Type B pancreatic cell (in vitro differentiated cells): ENCODE measurements at regions not wholly inside any gene's neighbourhood (a gene's known extent, or its start where the extent isn't known, plus 50 kb on each side); places are given as distances from the start of the nearest gene placed in this dataset.

Source experiments
- DNase-seq: peaks from one replicate; pipeline ENCODE4 v3.0.0; 2021; ENCODE audit warnings: mixed read lengths; ENCODE audit not compliant: unreplicated experiment; ENCODE audit errors: extremely low spot score
- H3K27ac Mint-ChIP-seq: 2 replicates; pipeline ENCODE4 v1.8.0; 2021; ENCODE audit warnings: mild to moderate bottlenecking, mixed read lengths
- H3K27me3 Mint-ChIP-seq: 2 replicates; pipeline ENCODE4 v1.8.0; 2021; ENCODE audit warnings: mixed read lengths
- H3K36me3 Mint-ChIP-seq: 2 replicates; pipeline ENCODE4 v1.8.0; 2021; ENCODE audit warnings: mixed read lengths
- H3K4me1 Mint-ChIP-seq: one replicate; pipeline ENCODE4 v1.8.0; 2021; ENCODE audit warnings: mixed read lengths; ENCODE audit not compliant: unreplicated experiment
- H3K4me3 Mint-ChIP-seq: 2 replicates; pipeline ENCODE4 v1.8.0; 2021; ENCODE audit warnings: mild to moderate bottlenecking, mixed read lengths
- H3K9me3 Mint-ChIP-seq: 2 replicates; pipeline ENCODE4 v1.8.0; 2021; ENCODE audit warnings: mixed read lengths
- TF ChIP-seq, protein P1 (sequence below): fragments of 200-600 bp; sonication (generic); conservative IDR thresholded peaks from 2 replicates; pipeline ENCODE4 v1.5.0; 2021; ENCODE audit warnings: antibody characterized with exemption, mild to moderate bottlenecking

DNA sequence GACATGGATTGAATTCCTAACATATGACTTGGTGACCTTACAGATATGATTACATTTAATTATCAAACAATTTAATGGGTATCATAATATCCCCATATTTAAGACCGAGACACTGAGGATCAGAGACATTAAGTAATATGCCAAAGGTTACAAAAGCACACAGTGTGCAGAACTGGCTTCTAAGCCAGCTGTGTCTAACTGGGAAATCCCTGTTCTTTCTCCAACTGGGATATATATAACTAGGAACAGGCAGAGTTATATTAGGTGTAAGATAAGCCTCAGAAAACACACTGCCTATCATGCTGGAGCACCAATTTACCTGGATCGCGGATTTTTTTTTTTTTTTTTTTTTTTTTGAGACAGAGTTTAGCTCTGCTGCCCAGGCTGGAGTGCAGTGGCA is 88.3 kb upstream of the ADGRL2 start:
- no peaks in the 10 kb centered on the region for H3K4me1 Mint-ChIP-seq
- no peaks in the 10 kb centered on the region for H3K27me3 Mint-ChIP-seq
- no peak for DNase-seq
- no peak overlapping the region for H3K4me3 Mint-ChIP-seq
- H3K27ac Mint-ChIP-seq: no peak overlapping the region
- no peaks in the 10 kb centered on the region for H3K9me3 Mint-ChIP-seq
- TF ChIP-seq, protein P1, sequence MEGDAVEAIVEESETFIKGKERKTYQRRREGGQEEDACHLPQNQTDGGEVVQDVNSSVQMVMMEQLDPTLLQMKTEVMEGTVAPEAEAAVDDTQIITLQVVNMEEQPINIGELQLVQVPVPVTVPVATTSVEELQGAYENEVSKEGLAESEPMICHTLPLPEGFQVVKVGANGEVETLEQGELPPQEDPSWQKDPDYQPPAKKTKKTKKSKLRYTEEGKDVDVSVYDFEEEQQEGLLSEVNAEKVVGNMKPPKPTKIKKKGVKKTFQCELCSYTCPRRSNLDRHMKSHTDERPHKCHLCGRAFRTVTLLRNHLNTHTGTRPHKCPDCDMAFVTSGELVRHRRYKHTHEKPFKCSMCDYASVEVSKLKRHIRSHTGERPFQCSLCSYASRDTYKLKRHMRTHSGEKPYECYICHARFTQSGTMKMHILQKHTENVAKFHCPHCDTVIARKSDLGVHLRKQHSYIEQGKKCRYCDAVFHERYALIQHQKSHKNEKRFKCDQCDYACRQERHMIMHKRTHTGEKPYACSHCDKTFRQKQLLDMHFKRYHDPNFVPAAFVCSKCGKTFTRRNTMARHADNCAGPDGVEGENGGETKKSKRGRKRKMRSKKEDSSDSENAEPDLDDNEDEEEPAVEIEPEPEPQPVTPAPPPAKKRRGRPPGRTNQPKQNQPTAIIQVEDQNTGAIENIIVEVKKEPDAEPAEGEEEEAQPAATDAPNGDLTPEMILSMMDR: no peak
- H3K36me3 Mint-ChIP-seq: peaks cover 4% of the 10 kb centered on the region

DNA sequence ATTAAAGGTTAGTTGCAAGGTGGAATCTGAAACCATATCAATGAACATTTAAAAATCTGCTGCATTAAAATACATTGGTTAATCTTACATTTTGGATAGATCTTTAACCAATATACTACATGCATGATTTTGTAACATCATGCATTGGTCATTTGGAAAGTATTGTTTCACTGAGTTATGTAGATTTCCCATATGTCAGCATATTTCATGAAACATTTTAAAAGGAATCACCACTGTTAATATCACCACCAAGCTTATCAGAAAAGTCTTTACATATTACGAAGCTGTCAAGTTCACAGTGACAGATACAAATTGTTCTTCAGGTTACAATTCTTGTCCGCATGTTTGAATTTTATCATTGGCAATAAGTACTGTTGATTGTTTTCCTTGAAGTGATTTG is 89.9 kb upstream of the ADGRL2 start:
- Mint-ChIP-seq H3K36me3 (peaks cover 4% of the 10 kb centered on the region), H3K4me3 (no peak overlapping the region), H3K27me3 (no peaks in the 10 kb centered on the region), H3K4me1 (peaks cover 5% of the 10 kb centered on the region), H3K27ac (no peak overlapping the region), H3K9me3 (no peaks in the 10 kb centered on the region)
- no peak for DNase-seq
- TF ChIP-seq, protein P1: no peak

DNA sequence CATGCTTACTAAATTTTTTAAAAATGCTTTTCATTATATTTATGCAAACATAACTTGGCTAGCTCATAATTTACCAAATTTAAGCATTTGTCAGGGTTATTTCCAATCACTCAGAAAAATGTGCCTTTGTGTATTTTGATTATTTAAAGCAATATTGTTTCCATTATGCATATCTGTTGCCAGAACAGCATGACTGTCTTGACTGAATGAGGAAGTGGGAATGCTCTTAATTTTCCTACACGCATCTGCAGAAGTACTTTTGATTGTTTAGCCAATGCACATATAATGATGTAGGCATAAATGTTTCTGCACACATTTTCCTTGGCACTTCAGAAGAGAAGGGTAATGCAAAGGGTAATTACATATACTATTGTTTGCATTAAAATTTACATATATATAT is 92.5 kb upstream of the ADGRL2 start:
- H3K4me1 Mint-ChIP-seq: peaks cover 16% of the 10 kb centered on the region

GRCh38 chr1:81706650-81707435 is 93.9 kb upstream of the ADGRL2 start:
- Mint-ChIP-seq H3K27ac (peak overlapping the region; percentile 45), H3K36me3 (no peaks in the 10 kb centered on the region), H3K4me3 (peak overlapping the region; percentile 53), H3K27me3 (no peaks in the 10 kb centered on the region), H3K9me3 (peaks cover 5% of the 10 kb centered on the region), H3K4me1 (peaks cover 21% of the 10 kb centered on the region)
- no peak for DNase-seq
- TF ChIP-seq, protein P1: no peak

More for the DNA sequence above, 92.5 kb upstream of the ADGRL2 start:
- Mint-ChIP-seq H3K27me3 (no peaks in the 10 kb centered on the region), H3K9me3 (no peaks in the 10 kb centered on the region), H3K36me3 (no peaks in the 10 kb centered on the region), H3K4me3 (no peak overlapping the region), H3K27ac (no peak overlapping the region)
- DNase-seq: no peak
- TF ChIP-seq, protein P1: no peak

GRCh38 chr1:81703756-81704463 is 96.8 kb upstream of the ADGRL2 start:
- Mint-ChIP-seq H3K4me3 (peak overlapping the region; percentile 52), H3K9me3 (peaks cover 5% of the 10 kb centered on the region), H3K4me1 (peaks cover 21% of the 10 kb centered on the region), H3K27me3 (no peaks in the 10 kb centered on the region), H3K36me3 (no peaks in the 10 kb centered on the region), H3K27ac (peak overlapping the region; percentile 80)
- TF ChIP-seq, protein P1: no peak
- no peak for DNase-seq
